GM12865 (cell line): ENCODE measurements at regions not wholly inside any gene's neighbourhood (a gene's known extent, or its start where the extent isn't known, plus 50 kb on each side); places are given as distances from the start of the nearest gene placed in this dataset.

Source experiments
- DNase-seq: peaks from one replicate; pipeline ENCODE4 v3.0.0; 2010; ENCODE audit warnings: low read depth
- H3K4me3 ChIP-seq: 2 replicates; pipeline ENCODE4 v1.5.1; 2011; ENCODE audit warnings: mild to moderate bottlenecking, low read depth, low read length, control low read depth
- TF ChIP-seq, protein P1 (sequence below): IDR thresholded peaks from 2 replicates; pipeline ENCODE4 v1.5.1; 2011; ENCODE audit warnings: low read length, control low read depth, low read depth, inconsistent platforms; ENCODE audit not compliant: insufficient read depth; ENCODE audit errors: missing control alignments

DNA sequence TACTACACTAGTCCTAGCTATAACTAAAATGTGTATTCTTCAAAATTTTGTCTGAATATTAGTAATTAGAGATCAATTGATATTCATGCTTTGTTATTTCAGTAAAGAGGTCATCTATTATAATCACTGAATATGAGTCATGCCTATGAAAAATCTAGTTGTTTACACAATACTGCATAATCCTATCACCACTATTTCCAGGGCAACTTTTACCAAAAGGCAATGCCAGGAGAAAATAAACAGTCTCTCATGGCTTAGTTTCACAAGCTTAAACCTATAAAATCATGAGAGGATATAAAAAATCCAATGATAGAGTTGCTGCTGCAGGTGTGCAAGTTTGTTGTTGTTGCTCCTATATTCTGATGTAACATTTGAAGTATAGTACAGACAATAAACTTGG, 149.9 kb upstream of the COL1A2 start:
- DNase-seq = no peak
- H3K4me3 ChIP-seq = no peak overlapping the region
- TF ChIP-seq, protein P1, sequence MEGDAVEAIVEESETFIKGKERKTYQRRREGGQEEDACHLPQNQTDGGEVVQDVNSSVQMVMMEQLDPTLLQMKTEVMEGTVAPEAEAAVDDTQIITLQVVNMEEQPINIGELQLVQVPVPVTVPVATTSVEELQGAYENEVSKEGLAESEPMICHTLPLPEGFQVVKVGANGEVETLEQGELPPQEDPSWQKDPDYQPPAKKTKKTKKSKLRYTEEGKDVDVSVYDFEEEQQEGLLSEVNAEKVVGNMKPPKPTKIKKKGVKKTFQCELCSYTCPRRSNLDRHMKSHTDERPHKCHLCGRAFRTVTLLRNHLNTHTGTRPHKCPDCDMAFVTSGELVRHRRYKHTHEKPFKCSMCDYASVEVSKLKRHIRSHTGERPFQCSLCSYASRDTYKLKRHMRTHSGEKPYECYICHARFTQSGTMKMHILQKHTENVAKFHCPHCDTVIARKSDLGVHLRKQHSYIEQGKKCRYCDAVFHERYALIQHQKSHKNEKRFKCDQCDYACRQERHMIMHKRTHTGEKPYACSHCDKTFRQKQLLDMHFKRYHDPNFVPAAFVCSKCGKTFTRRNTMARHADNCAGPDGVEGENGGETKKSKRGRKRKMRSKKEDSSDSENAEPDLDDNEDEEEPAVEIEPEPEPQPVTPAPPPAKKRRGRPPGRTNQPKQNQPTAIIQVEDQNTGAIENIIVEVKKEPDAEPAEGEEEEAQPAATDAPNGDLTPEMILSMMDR = no peak

DNA sequence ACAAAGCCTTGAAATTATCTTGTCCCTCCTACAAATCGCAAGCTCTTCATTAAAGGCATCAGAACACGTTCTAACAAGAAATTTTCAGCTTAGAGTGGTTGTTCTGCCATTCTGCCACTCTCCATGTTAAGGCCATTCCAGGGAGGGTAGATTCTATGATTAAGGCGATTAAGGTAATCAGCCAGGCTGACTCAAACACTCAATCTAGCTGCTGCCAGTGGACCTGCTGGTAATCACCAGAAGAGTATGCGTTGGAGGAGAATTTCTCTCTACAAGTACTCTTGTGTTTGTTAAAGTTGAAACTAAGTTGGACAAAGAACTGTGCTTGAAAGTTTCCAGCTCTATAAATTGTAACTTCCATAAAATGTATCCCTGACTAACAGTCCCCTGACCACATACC, 149.2 kb upstream of the COL1A2 start:
- no peak overlapping the region for H3K4me3 ChIP-seq
- TF ChIP-seq, protein P1 = no peak
- no peak for DNase-seq

DNA sequence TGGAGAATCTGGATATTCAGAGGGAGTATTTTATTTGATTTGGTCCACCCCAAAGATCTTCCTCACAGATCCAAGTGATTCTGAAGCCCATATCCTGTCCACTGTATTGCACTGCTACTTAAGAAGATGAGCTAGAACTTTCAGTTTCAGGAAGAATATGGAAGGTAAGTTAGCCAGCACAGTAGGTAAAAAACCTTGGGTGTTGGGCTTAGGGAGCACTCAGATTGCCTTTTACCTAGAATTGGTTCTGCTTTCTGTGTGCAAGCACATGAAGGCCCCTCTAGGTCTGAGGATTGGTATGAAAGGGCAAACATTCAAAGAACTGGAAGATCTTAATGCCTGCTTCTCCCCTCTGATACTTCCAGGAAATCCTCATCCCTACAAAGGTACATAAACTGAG, 146.7 kb upstream of the COL1A2 start:
- TF ChIP-seq, protein P1 = no peak
- H3K4me3 ChIP-seq = no peak overlapping the region
- no peak for DNase-seq

DNA sequence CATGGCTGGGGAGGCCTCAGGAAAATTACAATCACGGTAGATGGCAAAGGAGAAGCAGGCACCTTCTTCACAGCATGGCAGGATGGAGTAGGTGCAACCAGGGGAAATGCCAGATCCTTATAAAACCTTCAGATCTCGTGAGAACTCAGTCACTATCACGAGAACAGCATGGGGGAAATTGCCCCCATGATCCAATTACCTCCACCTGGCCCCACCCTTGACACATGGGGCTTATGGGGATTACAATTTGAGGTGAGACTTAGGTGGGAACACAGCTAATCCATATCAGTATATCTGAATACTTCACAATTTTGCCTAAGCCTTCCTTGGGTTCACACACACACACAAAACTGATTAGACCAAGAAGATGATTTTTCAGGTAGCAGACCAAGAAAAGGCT, 145.1 kb upstream of the COL1A2 start:
- TF ChIP-seq, protein P1 = no peak
- no peak overlapping the region for H3K4me3 ChIP-seq
- no peak for DNase-seq

DNA sequence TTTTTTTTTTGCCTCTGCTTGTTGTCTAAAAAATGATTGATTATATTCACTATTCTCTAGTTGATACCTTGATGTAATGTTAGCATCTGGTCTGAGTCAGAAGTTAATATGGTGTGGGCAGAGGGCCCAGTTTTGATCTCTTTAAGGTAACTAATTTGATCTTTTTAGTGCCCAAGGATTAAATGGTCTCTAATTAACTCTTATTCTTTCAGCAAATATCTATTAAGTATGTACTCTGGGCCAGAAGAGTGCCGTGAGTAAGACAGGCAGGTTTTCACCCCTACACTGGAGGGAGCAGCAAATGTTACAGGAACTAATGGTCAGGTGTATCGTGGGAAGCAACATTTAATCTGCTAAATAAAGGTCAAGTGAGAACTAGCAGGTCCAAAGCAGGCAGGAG, 144.6 kb upstream of the COL1A2 start:
- TF ChIP-seq, protein P1 = no peak
- DNase-seq = no peak

DNA sequence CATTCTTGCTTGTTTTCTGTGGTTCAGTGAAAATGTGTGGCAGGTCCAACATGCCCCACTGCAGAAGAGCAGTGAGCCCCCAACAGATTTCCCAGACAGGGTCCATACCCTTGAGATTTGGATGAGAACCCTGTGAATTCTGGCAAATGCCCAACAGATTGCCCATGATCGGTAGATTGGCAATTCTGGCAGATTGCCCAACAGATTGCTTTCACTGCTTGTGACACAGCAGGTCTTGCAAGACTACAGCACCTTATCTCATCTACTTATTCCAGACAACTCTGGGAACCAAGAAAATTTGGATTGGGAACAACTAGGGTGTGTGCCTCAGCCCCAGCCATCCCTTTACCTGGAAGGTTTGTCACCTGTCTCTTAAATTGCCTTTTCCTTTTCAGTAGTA, 143.7 kb upstream of the COL1A2 start:
- no peak overlapping the region for H3K4me3 ChIP-seq
- DNase-seq = no peak
- TF ChIP-seq, protein P1 = no peak

More for the DNA sequence above, 144.6 kb upstream of the COL1A2 start:
- H3K4me3 ChIP-seq = no peak overlapping the region

DNA sequence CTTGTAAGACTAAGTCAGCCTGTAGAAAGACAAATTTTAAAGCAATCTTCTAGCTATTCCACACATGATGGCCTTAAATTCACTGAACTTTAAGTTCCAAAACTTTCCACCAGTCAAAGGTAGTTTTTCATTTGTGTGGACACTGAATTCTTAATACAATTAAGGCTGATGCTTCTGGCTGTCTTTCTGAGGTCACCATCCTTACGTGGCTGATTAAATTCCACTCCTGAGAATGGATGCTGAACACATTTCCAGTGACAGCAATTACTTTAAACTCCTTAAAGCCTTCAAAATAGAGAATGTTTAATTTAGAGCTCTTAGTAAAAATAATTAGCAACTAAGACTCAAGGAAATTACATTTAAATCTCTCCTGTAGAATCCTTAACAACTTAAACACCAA, 142.6 kb upstream of the COL1A2 start:
- TF ChIP-seq, protein P1 = no peak
- no peak overlapping the region for H3K4me3 ChIP-seq
- DNase-seq = no peak
